Hematopoietic multipotent progenitor cell treated with erythropoietin and hydrocortisone succinate and interleukin-3 and kit ligand, for 17 days (in vitro differentiated cells): ENCODE measurements at regions not wholly inside any gene's neighbourhood (a gene's known extent, or its start where the extent isn't known, plus 50 kb on each side); places are given as distances from the start of the nearest gene placed in this dataset.

Experiments used
- DNase-seq: peaks from one replicate; pipeline ENCODE4 v3.0.0-alpha.2; 2015; ENCODE audit warnings: low spot score

GRCh38 chr7:51666751-51667150, 350.1 kb upstream of the COBL start:
- no peak for DNase-seq

GRCh38 chr7:51666266-51666665, 349.7 kb upstream of the COBL start:
- no peak for DNase-seq

- DNase-seq: no peak
Measured at GRCh38 chr7:51665045-51665780, 348.6 kb upstream of the COBL start.

GRCh38 chr7:51660516-51660915, 343.9 kb upstream of the COBL start:
- no peak for DNase-seq

- DNase-seq: no peak
Measured at GRCh38 chr7:51658684-51659083, 342.1 kb upstream of the COBL start.

GRCh38 chr7:51647931-51648351, 331.3 kb upstream of the COBL start:
- no peak for DNase-seq

GRCh38 chr7:51647486-51647885, 330.9 kb upstream of the COBL start:
- no peak for DNase-seq

- DNase-seq: no peak
Measured at GRCh38 chr7:51645702-51646298, 329.2 kb upstream of the COBL start.

GRCh38 chr7:51645255-51645654, 328.6 kb upstream of the COBL start:
- no peak for DNase-seq

GRCh38 chr7:51644216-51644615, 327.6 kb upstream of the COBL start:
- DNase-seq: no peak

GRCh38 chr7:51640841-51641240, 324.2 kb upstream of the COBL start:
- no peak for DNase-seq

- no peak for DNase-seq
Measured at GRCh38 chr7:51639661-51640334, 323.2 kb upstream of the COBL start.

- no peak for DNase-seq
Measured at GRCh38 chr7:51636503-51636902, 319.9 kb upstream of the COBL start.

GRCh38 chr7:51635775-51636174, 319.2 kb upstream of the COBL start:
- DNase-seq: no peak

- no peak for DNase-seq
Measured at GRCh38 chr7:51634538-51634937, 317.9 kb upstream of the COBL start.

- DNase-seq: no peak
Measured at GRCh38 chr7:51634025-51634424, 317.4 kb upstream of the COBL start.

- DNase-seq: no peak
Measured at GRCh38 chr7:51633596-51633995, 317.0 kb upstream of the COBL start.

- no peak for DNase-seq
Measured at GRCh38 chr7:51633006-51633405, 316.4 kb upstream of the COBL start.

- DNase-seq: no peak
Measured at GRCh38 chr7:51630933-51631332, 314.3 kb upstream of the COBL start.

GRCh38 chr7:51629206-51629605, 312.6 kb upstream of the COBL start:
- DNase-seq: no peak

GRCh38 chr7:51621956-51622355, 305.3 kb upstream of the COBL start:
- DNase-seq: no peak

GRCh38 chr7:51620706-51621105, 304.1 kb upstream of the COBL start:
- DNase-seq: no peak

- no peak for DNase-seq
Measured at GRCh38 chr7:51619880-51620279, 303.3 kb upstream of the COBL start.
